ENCODE measurements at regions not wholly inside any gene's neighbourhood (a gene's known extent, or its start where the extent isn't known, plus 50 kb on each side); places are given as distances from the start of the nearest gene placed in this dataset.

DNA sequence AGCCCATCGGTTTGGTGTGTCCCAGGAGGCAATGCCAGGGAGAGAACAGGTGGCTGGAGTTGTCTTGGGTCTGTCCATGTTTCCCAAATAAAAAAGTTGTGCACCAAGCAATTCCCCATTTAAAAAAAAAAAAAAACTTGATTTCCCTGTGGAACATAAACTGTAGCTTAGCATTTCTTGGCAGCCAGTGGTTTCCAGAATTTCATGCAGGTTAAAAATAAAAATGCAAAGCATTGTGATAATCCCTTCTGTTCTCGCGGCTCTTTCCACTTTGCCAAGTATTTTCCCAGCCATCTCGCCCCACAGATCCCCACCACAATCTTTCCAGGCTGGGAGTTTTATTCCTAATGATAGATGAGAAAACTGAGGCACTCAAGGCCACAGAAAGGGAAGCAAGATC, 51.4 kb upstream of the MSX1 start:
- DNase-seq (ENCODE audit: low read depth in 2 of 2), result no peak

- no peak for DNase-seq (ENCODE audit: low read depth in 2 of 2)
These were observed 53.6 kb upstream of the MSX1 start for GRCh38 chr4:4805887-4806286.

GRCh38 chr4:4803912-4804296, 55.6 kb upstream of the MSX1 start:
- DNase-seq (ENCODE audit: low read depth in 2 of 2), result no peak

DNA sequence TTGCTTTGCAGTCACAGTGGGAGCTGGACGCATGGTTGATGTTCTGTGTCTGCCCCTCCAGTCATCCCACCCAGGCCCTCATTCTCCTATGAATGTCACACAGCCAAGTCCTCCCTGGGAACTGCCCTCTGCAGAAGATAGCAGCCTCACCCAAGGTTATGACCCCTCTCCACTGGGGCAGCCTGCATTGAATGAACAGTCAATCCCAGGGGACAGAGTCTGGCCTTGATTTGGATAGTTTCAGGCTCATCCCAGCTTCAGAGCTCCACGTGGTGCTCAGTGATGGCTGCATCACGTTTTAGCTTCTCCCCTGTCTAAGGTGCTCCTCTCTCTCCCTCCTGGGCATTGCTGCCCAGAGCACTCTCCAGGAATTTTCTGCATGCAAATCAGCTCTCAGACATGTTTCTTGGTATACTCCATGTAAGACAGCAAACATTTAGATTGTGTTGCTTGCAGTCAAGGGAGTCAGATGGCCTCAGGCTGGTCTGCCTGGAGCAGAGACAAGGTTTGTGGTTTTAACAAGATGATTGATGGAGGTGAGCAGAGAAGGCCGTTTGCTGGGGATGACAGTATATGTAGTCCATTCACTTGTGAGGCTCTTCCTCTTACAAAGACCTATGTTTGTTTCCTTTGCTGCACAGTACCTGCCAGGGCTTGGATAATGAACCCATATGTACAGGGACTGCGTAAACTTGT, 56.1 kb upstream of the MSX1 start:
- no peak for DNase-seq (ENCODE audit: low read depth in 2 of 2)

- DNase-seq (ENCODE audit: low read depth in 2 of 2), result no peak
These were observed 58.6 kb upstream of the MSX1 start for GRCh38 chr4:4800646-4801408.

DNA sequence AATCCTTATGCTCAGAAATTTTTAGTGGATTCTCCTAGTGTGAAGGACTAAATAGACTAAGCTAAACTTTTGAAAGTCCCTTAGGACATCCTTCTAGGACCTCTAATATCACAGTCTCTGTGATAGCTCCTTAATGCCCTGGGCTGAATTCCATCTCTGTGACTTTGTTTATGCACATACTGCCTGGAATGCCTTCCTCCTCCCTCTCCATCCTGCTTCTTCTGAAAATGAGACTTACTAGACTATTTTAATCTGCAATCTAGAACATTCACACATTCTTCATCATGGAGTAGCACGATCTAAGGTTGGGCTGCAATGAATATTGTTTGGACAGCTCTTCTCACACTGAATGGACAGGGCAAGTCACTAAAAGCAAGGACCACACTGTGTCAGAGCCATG, 65.0 kb upstream of the MSX1 start:
- no peak for DNase-seq (ENCODE audit: low read depth in 2 of 2)

DNA sequence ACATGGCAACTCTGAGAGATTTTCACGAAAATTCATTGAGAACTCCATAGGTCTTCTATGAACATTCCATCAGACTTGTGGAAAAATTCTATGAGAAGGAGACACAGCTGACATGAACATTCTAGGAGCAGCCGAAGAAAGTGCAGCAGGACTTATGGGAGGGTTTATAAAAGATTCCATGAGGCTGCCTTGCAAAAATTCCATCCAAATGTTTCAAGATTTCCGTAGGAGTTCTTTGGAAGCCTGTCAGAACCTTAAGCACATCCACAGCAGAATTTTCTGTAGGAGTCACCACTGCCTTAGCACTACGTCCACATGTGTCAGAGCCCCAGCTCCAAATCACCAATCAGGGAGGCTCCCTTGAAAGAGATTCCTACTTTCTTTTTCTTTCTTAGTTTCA, 67.0 kb upstream of the MSX1 start:
- no peak for DNase-seq (ENCODE audit: low read depth in 2 of 2)

GRCh38 chr4:4791299-4792111, 68.0 kb upstream of the MSX1 start:
- no peak for DNase-seq (ENCODE audit: low read depth in 2 of 2)

DNA sequence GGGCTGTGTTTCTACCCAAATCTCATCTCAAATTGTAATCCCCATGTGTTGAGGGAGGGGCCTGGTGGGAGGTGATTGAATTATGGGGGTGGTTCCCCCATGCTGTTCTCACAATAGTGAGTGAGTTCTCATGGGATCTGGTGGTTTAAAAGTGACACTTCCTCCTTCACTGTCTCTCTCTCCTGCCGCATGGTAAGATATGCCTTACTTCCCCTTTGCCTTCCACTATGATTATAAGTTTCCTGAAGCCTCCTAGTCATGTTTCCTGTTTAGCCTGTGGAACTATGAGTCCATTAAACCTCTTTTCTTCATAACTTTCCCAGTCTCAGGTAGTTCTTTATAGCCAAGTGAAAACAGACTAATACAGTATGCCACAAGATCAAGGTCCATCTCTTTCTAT, 70.0 kb upstream of the MSX1 start:
- DNase-seq (ENCODE audit: low read depth in 2 of 2), result no peak

- no peak for DNase-seq (ENCODE audit: low read depth in 2 of 2)
These were observed 70.9 kb upstream of the MSX1 start for GRCh38 chr4:4788573-4788972.

DNA sequence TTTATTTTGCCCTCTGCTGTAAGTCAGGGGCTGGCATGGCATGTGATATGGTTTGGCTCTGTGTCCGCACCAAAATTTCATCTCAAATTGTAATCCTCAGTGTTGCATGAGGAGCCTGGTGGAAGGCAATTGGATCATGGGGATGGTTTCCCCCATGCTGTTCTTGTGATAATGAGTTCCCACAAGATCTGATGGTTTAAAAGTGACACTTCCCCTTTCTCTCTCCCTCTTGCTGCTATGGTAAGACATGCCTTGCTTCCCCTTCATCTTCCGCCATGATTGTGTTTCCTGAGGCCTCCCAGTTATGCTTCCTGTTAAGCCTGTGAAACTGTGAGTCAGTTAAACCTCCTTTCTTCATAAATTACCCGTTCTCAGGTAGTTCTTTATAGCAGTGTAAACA, 72.0 kb upstream of the MSX1 start:
- no peak for DNase-seq (ENCODE audit: low read depth in 2 of 2)

- DNase-seq (ENCODE audit: low read depth in 2 of 2), result no peak
These were observed 75.1 kb upstream of the MSX1 start for GRCh38 chr4:4784379-4784778.

DNA sequence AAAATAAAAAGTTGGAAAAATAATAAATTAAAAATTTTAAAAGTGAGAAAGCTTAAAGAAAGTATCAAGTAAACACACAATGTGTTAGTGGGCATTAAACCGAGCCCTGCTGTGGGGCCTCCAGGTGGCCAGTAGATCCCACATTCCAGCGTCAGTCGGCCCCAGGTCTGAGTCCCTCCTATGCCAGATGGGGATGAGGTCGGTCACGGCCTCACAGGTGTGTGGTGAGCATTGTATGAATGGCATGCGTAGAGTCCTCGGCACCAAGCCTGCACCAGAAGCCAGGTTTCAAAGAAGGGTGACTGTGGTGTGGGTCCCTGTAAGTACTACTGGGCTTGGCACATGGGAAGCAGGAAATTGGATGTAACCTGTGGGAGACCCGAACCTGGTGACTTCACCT, 75.6 kb upstream of the MSX1 start:
- no peak for DNase-seq (ENCODE audit: low read depth in 2 of 2)

DNA sequence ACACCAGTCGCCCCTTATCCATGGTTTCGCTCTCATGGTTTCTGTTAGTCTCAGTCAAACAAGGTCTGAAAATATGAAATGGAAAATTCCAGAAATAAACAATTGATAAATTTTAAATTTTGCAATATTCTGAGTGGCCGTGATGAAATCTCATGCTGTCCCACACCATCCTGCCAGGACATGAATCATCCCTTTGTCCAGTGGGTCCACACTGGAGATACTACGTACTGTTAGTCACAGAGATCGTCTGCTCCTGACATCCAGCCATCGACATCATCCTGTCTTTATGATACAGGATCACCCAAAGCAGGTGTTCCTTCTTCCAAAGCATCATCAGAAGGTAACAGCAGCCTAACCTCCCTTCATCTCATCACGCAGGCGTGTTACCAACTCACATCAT, 76.5 kb upstream of the MSX1 start:
- no peak for DNase-seq (ENCODE audit: low read depth in 2 of 2)

- DNase-seq (ENCODE audit: low read depth in 2 of 2), result no peak
These were observed 77.3 kb upstream of the MSX1 start for GRCh38 chr4:4781936-4782707.

GRCh38 chr4:4780729-4781244, 78.7 kb upstream of the MSX1 start:
- DNase-seq (ENCODE audit: low read depth in 2 of 2), result no peak

- DNase-seq (ENCODE audit: low read depth in 2 of 2), result no peak
These were observed 80.0 kb upstream of the MSX1 start for GRCh38 chr4:4779486-4779885.

DNA sequence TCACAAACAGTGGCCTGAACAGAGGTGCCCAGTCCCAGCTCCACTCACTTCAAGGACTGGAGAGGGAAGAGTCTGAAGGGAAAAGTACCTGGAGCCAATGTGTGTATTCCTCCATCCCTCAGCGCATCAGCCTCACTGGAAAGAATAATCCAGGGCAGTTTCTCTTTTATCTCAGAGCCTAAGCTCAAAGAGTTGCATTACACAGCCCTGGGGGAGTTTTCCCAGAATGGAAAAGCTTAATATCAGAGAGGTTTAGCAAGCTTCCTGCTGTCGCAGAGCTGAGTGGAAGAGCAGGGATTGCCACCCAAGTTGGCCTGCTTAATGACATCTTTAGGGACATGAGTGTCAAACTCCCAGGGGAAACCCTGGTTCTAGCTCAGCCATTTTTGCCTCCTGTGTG, 80.4 kb upstream of the MSX1 start:
- no peak for DNase-seq (ENCODE audit: low read depth in 2 of 2)

DNA sequence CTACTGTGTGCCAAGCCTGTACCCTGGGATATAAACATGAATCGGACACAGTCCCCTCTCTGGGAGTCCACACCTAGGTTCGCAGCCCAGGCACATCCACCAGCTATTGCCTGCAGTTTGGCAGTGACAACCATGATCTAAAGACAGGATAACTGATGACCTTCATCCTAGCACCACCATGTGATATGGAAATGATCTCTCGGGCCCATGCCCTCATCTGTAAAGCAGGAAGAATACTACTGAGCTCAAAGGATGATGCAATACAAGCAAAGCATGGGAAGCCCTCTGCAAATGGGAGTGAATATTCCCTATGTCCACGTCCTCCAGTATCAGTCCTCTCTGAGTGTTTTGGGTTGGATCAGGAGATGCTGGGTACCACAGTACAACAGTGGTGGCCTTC, 80.9 kb upstream of the MSX1 start:
- no peak for DNase-seq (ENCODE audit: low read depth in 2 of 2)

DNA sequence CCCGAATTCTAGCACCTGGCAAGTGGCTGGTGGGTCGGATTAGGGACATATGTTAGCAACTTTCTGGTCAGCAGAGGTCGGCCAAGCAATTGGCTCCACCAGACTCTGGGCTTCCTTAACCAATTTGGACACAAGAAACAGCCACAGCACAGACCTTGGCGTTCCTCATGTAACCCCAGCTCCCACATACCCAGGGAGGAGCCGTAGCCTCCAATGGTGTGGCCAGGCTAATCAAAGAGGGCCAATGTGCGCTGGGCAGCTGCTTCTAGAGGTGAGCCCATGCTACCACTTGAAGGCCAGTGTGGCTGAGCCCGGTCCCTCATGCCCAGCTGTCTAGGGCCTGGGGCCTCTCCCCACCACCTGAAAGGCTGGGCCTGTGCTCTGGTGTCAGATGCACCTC, 82.5 kb upstream of the MSX1 start:
- no peak for DNase-seq (ENCODE audit: low read depth in 2 of 2)

- no peak for DNase-seq (ENCODE audit: low read depth in 2 of 2)
These were observed 83.1 kb upstream of the MSX1 start for GRCh38 chr4:4776335-4776734.

GRCh38 chr4:4775493-4776004, 83.9 kb upstream of the MSX1 start:
- no peak for DNase-seq (ENCODE audit: low read depth in 2 of 2)

Data from stimulated activated CD4-positive, alpha-beta T cell treated with anti-CD3 and anti-CD28 coated beads, Interleukin-15, amount 100 ng/mL, for 48 hours (primary cell).